Retina (tissue), 1 donor: ENCODE measurements at regions not wholly inside any gene's neighbourhood (a gene's known extent, or its start where the extent isn't known, plus 50 kb on each side); places are given as distances from the start of the nearest gene placed in this dataset.
"Not testable (repeated sequence)": the region's sequence is repeated elsewhere in the genome, so short reads cannot be mapped to it uniquely, and the experiment has no call there.

Experiments
- DNase-seq: peaks from one replicate; pipeline ENCODE4 v3.0.0-alpha.2; 2016

GRCh38 chr9:13939701-13940490 is 374.0 kb downstream of the NFIB start:
- no peak for DNase-seq

GRCh38 chr9:13939134-13939533 is 374.8 kb downstream of the NFIB start:
- DNase-seq, result no peak

GRCh38 chr9:13934416-13934815 is 379.5 kb downstream of the NFIB start:
- no peak for DNase-seq

- DNase-seq, result no peak
Measured at GRCh38 chr9:13933268-13933656, 380.7 kb downstream of the NFIB start.

GRCh38 chr9:13932528-13933267 is 381.2 kb downstream of the NFIB start:
- no peak for DNase-seq

GRCh38 chr9:13929013-13929412 is 384.9 kb downstream of the NFIB start:
- no peak for DNase-seq

- DNase-seq, result no peak
Measured at GRCh38 chr9:13923381-13923780, 390.6 kb downstream of the NFIB start.

GRCh38 chr9:13920557-13920956 is 393.4 kb downstream of the NFIB start:
- DNase-seq, result no peak

GRCh38 chr9:13919401-13919800 is 394.5 kb downstream of the NFIB start:
- no peak for DNase-seq

GRCh38 chr9:13917534-13917933 is 396.4 kb downstream of the NFIB start:
- no peak for DNase-seq

GRCh38 chr9:13915591-13916301 is 398.2 kb downstream of the NFIB start:
- DNase-seq, result no peak

- DNase-seq, result no peak
Measured at GRCh38 chr9:13915131-13915530, 398.8 kb downstream of the NFIB start.

- DNase-seq, result no peak
Measured at GRCh38 chr9:13911473-13911872, 402.5 kb downstream of the NFIB start.

- not testable (repeated sequence) for DNase-seq
Measured at GRCh38 chr9:13907842-13908241, 406.1 kb downstream of the NFIB start.

- no peak for DNase-seq
Measured at GRCh38 chr9:13904746-13905145, 409.2 kb downstream of the NFIB start.

GRCh38 chr9:13904311-13904710 is 409.6 kb downstream of the NFIB start:
- no peak for DNase-seq

GRCh38 chr9:13902286-13903066 is 411.5 kb downstream of the NFIB start:
- no peak for DNase-seq

- no peak for DNase-seq
Measured at GRCh38 chr9:13901176-13901575, 412.8 kb downstream of the NFIB start.

GRCh38 chr9:13900449-13900848 is 413.5 kb downstream of the NFIB start:
- DNase-seq, result no peak

- DNase-seq, result no peak
Measured at GRCh38 chr9:13899924-13900323, 414.0 kb downstream of the NFIB start.

- no peak for DNase-seq
Measured at GRCh38 chr9:13898957-13899356, 415.0 kb downstream of the NFIB start.

GRCh38 chr9:13896922-13897835 is 416.8 kb downstream of the NFIB start:
- DNase-seq, result peak; percentile 67
